ENCODE measurements at regions not wholly inside any gene's neighbourhood (a gene's known extent, or its start where the extent isn't known, plus 50 kb on each side); places are given as distances from the start of the nearest gene placed in this dataset.

DNA sequence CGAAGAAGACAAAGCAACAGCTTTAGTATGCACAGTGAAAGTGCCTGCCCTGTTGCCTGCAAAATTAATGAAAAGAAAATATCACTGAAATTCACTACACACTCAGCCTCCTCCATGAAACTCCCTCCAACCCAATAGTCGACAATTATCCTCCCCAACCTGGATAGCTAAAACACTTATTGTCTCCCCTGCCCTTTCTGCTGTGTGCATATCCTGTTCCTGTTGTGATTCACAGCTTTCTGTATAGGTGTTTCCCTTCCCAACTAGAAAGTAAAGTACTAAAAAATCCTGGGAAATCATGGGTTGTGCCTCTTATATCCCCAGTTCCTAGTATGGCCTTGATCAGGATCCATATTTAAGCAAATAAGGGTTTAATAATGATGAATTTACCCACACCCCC lies 412.1 kb downstream of the LTN1 start:
- TF ChIP-seq, protein P1, sequence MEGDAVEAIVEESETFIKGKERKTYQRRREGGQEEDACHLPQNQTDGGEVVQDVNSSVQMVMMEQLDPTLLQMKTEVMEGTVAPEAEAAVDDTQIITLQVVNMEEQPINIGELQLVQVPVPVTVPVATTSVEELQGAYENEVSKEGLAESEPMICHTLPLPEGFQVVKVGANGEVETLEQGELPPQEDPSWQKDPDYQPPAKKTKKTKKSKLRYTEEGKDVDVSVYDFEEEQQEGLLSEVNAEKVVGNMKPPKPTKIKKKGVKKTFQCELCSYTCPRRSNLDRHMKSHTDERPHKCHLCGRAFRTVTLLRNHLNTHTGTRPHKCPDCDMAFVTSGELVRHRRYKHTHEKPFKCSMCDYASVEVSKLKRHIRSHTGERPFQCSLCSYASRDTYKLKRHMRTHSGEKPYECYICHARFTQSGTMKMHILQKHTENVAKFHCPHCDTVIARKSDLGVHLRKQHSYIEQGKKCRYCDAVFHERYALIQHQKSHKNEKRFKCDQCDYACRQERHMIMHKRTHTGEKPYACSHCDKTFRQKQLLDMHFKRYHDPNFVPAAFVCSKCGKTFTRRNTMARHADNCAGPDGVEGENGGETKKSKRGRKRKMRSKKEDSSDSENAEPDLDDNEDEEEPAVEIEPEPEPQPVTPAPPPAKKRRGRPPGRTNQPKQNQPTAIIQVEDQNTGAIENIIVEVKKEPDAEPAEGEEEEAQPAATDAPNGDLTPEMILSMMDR (optimal IDR thresholded peaks at IDR 0.05 in 1 of 3, IDR thresholded peaks at IDR 0.05 in 1 of 3, conservative IDR thresholded peaks at IDR 0.05 in 1 of 3; ENCODE audit: extremely low read depth in 1 of 3, insufficient read depth in 2 of 3, low read length in 3 of 3): no peak
- TF ChIP-seq EZH2 (IDR thresholded peaks at IDR 0.05; ENCODE audit: low read length): no peak
